GM18873 (cell line): ENCODE measurements at regions not wholly inside any gene's neighbourhood (a gene's known extent, or its start where the extent isn't known, plus 50 kb on each side); places are given as distances from the start of the nearest gene placed in this dataset.
A peak's percentile ranks its signal among the peaks of the same experiment; 100 is the strongest.

Experiments used
- ATAC-seq: cut with Tn5 transposase; IDR thresholded peaks from one replicate; pipeline ENCODE4 v1.9.1; 2021; ENCODE audit warnings: mild to moderate bottlenecking, moderate library complexity, moderate number of reproducible peaks; ENCODE audit not compliant: unreplicated experiment, low FRiP score

DNA sequence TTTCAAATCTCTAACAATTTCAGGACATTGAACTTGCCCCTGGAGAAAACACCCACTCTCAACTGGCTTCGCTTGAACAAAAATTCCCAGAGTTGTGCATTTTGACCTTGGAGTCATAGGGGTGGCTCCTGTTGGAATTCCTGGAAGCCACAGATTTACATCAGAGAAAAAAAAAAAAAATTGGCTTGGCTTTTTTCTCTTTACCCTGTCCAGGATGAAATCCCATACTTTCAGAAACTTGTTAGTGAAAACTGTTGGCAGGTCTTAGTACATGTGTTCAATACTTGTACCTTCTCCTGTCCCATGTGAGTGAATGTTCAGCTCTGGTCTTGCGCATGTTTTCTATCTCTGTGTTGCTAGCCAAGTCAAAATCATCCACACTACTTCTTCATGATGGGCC is 228.8 kb downstream of the TGFB2 start:
- no peak for ATAC-seq

DNA sequence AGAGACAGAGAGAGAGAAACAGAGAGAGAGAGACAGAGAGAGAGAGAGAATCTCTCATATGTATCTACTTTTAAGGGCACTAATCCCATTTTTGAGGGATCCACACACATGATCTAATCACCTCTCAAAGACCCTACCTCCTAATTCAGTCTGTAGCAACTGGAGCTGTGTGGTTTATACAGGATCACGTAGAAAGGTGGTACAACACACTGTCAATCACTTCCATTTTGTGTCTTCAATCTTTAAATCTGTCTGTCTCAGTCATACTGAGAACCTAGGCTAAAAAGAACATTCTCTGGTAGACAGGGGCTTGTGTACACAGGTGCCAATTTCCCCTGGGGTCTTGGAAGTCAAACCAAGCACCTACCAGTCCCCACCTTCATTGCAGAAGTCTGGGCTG is 229.9 kb downstream of the TGFB2 start:
- no peak for ATAC-seq

DNA sequence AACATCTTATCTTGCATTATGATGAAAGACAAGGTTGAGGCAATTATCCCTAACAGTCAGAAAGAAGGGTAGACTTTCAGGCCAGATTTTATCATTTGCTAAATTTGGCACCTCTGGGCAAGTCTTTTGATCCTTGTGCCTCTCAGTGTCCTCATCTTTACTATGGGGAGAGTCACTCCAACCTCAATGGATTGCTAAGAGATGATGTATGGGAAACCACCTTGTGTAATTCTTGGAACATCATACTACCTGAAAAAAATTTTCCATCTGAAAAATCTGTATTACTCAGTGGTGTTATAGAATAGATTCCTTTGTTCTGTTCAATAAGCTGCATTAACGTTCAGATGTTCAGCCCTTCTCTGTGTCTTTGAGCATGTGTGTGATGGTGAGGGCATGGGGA is 230.7 kb downstream of the TGFB2 start:
- ATAC-seq = no peak

DNA sequence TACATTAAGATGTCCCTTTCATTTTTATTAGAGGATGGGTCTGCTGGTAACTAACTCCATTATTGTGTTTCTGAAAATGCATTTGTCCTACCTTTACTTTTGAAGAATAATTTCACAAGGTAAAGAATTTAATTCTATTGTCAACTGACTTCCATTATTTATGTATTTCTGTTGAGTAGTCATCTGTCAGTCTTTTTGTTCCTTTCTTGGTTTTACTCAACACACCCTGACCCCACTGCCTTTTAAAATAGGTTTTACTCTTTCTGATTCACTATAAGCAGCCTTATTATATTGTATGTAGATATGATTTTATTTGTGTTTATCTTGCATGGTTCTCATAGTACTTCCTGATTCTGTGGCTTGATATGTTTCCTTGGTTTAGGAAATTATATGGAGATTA is 237.5 kb downstream of the TGFB2 start:
- ATAC-seq = no peak

DNA sequence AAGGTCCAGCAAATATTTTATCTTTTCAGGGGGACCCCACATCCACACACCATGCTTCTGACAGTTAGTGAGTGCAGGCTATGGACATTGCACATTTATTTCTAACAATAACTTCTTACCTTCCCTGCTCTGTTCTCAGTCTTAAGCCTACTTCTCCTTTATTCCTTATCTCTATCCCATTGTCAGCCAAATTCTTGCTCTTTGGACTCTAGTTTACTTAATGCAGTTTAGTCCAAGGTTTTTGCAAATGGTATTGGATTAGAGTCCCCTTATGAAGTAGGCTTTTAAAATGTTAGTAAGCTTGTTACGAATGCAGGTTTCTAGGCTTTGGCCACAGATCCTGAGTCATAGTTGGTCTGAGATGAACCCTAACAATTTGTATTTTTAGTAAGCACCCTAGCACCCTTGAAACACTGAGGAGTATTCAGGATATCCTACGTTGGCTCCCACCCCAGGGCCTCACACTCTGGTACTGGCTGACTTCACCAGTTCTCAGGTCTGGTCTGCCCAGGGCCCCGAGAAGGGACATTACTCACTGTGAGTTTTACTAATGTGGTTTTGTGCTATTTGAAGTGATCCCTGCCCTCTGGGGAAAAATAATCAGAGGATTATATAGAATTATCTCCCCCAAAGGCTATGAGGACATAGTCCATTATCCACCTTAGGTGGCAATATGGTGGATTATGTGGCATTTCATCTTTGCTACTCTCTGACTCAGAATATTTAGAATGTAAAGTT is 239.5 kb downstream of the TGFB2 start:
- no peak for ATAC-seq

DNA sequence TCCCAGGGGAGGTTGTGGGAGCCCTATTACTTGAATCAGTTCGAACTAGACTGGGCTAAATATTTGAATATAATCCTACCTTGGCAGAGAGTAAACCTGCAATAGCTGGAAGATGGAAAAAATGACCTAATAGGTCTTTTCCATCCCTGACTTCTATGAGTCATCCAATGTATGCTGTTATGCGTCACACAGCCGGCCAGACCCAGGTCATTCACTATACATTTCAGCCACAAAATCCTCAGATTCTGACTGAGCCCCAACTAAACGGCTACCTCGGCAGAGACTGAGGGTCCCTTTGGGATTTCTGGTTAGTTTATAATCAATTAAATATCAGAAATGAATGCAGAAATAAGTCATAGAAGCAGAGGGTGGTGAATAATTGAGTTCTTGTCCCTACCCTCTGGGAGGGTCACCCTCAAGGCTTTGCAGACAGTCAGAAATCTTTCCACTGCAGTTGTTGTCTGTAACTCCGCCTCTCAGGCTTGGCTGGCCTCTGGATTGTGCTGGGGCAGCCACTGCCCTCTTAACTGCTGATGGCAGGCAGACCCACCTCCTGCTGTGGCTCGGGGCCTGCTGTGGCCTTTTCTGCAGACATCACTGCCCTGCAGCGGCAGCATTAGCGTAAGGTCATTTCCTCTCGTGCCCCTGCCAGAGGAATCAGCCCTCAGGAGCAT is 240.5 kb downstream of the TGFB2 start:
- peak; percentile 74 for ATAC-seq

DNA sequence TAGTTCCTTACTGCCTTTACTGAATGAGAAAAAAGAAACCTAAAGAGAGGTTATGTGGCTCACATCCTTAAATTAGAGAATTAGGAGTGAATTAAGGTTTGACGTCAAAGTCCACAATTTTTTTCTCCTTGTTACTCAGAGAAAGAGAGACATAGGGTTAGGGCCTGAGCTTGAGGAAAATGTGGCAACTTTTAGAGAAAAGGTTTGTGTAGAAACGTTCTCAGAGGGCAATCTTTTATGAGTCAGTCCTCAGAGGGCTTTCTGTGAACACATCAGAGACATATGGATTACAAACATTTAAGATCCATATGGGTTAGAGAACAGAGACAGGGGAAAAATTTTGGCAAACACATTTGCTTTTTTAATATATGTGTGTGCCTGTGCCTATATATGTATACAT is 242.8 kb downstream of the TGFB2 start:
- no peak for ATAC-seq

DNA sequence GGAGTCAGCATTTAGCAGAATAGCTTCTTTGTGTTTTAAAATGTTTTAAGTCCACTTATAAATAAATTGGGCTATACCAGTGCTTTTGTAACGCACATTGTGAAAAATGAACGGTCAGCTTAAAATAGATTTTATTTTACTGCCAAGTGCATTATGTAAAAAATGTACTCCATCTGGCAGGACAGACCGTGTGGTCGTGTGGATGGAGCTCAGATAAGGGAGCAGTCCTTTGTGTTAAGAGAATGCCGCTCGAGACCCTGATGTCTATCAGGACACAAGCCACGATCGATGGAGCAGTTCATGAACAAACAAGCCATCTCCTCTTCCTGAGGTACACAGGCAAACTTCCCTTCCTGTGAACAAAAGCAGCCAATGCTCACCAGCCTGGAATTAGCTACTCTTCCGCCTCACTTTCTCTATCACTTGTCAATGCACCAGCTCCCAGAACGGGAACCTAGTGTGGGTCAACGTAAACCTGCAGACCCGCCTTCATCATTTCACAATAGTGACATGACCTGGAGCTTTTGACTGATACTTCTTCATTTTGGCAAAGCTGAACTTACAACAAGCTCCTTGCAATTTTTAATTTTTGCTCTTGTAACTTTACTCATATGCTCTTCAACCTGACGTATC is 243.5 kb downstream of the TGFB2 start:
- no peak for ATAC-seq

DNA sequence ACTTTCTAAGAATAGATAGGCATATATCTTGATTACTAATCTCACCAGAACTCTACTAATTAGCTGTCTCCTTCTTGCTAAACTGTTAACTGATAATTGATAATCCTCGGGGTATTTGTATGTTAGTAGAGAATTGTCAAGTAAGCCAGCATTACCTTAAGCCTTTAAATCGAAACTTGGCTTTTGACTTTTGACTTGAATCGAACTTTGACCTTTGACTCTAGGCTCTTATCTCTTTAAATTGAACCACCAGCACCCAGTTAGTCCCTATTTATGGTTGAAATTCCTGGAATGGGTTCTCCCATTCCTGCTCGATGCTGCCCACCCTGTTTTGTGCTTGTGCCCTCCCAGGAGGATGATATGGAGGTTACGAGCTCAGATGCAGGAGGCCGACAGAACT is 244.4 kb downstream of the TGFB2 start:
- ATAC-seq = no peak

DNA sequence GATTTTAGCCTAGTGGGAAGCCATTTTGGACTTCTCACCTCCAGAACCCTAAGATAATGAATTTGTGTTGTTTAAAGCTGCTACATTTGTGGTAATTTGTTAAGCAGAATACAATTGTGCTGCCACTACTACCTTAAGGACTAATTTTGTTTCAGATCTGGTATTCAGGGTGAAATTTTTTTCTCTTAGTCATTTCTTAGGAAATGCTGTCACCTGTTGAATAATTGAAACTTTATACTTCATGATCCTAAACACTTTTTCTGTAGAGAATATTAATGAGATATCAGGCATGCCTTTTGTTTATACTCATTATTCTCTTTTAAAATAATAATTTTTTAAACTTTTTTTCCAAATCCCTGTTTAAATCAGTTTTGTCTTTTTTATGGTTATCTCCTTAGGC is 246.8 kb downstream of the TGFB2 start:
- ATAC-seq = no peak

DNA sequence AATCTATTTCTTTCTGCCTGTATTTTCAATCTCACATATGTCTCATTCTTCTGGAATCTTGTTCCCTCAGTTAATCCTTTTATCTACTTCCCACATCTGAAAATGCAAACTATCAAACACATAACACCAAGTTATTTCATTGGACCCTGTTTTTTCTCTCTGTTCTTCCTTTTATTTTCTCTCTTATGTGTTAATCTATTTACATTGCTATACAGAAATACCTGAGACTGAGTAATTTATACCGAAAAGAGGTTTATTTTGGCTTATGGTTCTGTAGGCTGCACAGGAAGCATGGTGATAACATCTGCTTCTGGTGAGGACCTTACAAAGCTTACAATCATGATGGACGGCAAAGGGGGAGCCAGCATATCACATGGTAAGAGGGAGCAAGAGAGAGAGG is 247.6 kb downstream of the TGFB2 start:
- no peak for ATAC-seq

DNA sequence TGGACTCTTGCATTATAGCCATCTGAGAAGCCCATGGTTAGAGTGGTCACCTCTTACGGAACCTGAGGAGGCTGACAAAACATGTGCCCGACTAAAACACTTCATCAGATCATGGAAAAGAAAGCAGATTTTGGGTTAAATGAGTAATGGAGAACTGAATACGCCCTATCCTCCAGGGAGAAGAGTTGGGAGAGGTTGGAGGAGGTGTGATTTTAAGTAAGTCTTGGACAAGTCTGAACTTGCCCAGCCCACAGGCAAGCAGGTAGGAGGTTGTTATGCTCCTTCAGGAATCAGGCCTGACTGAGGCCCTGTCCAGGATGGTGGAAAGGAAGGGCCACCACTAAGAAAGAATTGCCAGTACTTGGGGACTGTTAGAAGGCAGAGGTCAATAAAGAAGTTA is 255.8 kb downstream of the TGFB2 start:
- no peak for ATAC-seq

DNA sequence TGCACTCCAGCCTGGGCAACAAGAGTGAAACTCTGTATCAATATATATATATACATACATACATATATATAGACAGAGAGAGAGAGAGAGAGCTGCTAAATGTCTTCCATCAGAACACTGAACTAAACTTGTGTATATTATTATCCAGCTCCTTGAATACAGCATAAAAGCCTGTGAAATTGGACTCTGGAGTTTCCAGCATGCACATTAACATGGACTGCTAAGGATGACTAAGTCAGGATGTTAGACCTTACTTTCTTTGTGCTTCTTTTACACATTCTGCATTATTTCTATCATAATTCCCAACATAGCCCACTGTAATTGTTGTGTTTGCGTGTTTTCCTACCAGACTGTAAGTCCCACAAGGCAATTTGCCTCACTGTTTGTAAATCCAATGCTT is 259.1 kb downstream of the TGFB2 start:
- ATAC-seq = no peak

DNA sequence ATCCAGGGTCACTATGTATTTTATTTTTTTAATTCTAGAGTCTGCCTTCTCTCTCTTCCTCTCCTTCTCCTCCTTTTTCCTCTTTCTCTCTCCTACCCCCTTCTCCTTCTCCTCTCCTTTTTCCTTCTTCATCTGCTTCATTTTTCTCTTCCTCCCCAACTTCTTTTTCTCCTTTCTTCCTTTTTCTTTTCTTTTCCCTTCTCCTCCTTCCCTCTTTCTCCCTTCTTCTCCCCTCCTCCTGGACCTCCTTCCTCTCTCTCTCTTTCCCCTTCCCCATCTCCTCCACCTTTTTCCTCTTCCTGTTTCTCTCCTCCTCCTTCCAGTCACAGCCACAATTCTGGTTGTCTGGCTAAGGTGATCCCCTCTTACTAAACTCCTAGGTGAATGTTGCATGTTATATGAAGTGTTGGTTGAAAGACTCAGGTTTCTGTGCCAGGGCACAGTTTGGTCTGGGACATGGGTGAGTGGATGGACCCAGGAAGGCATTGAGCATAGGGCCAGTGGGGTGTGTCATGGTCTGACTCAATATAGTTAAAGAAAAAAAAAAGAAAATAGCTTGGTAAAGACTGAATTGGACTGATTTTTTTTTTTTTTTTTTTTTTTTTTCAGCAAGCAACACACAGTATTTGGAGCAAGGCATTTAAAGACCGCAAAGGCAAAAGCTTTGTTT is 266.9 kb downstream of the TGFB2 start:
- ATAC-seq = no peak

DNA sequence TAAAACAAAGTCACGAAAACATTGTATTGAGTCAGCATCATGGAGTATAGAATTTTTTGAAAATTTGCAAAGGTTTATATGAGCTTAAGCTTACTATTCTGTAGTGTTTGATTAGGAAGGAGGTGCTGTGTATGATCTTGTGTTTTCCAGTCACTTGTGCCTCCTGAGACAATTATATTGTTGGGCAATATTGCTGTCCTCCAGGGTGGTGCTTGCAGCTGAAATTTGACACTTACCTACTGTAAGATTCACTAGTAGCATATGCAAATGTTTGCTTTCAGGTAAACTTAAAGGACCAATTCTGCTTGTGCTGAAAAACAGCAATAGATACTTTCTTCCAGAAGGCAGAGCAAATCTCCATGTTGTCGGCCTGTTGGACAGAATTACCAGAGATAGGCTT is 268.0 kb downstream of the TGFB2 start:
- ATAC-seq = no peak

DNA sequence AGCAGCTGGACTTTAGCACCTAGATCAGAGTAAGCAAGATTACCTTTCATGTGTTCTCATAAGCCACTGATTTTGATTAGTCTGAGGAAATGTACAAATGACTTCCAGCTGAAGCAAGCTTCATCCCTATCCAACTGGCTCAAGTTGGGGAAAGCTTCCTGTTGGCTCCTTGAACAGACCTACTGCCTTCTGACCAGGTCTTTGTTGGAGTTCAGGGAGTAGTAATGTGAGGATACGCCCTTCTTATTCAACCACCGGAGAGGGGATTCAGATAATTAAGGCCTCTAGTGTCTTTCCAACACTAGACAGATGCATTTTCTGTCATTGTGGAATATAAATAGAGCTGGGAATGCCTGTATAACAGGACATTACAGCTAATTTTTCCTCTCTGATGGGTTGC is 268.9 kb downstream of the TGFB2 start:
- no peak for ATAC-seq

DNA sequence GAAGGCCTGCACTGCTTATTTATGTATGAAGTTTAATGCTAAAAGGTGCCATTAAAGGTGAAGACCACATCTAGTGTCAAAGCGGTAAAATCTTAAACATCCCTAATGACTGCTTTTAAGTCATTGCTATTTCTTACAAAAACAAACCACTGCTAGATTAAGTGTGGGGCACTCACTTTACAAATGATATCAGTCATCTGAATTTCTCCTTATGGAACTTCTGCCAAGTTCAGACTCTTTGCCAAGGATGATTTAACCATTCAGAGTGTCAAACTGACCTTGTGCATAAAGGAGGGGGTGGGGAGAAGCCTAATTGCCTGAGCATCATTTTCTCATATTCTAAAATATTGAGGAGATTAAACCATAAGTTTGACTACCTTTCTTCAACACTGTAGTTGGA is 271.5 kb downstream of the TGFB2 start:
- ATAC-seq = no peak

DNA sequence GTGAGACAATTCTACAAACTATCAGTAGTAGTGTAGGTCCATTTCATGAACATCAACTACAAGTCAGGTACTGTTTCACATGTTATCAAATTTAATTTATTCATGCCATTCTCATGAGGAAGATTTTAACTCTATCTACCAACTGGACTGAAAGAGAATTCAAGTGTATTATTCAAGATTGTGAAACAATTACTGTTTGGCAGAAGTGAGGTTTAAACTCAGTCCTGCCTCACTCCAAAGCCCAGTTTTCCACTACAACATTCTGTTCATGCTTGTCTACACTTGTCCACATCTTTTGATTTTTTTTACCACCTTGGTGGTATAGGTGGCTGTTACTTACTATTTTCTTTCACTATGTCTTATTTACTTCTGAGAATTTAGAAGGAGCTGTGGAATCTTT is 272.9 kb downstream of the TGFB2 start:
- no peak for ATAC-seq

DNA sequence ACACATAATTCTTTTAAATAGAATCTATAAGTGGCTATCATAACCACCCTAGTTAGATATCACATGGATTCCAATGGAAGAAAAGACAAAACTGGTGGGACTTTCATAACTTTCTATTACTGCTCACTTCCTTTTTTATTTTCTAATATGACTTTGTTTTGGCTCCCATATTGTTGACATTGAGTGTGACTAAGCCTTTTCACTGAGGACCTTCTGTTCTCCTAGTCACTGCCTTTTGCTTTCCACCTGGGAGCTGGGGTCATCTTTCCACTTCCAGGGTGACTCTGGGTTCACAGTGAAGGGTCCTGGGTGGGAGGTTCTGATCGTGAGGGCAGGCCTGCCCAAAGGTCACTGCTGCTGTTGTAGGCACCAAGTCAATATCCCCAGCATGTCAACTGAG is 275.8 kb downstream of the TGFB2 start:
- ATAC-seq = no peak

DNA sequence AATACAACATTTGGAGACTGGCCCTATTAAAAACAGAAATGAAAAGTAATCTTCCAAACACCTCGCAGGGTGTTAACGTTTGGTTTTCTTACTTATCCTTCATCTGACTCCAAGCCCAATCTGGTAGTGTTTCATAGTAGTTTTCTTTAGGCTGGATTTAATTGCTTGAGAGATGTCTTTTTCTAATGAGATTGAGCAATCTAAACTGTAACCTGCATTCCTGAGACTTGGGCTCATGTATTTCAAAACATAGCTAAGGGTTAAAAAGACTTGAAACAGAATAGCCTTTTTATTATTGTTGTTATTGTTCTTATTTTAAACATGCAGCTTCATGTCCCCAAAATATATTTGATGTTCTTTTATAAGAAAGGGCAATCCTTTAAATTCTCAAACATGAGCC is 278.9 kb downstream of the TGFB2 start:
- no peak for ATAC-seq

DNA sequence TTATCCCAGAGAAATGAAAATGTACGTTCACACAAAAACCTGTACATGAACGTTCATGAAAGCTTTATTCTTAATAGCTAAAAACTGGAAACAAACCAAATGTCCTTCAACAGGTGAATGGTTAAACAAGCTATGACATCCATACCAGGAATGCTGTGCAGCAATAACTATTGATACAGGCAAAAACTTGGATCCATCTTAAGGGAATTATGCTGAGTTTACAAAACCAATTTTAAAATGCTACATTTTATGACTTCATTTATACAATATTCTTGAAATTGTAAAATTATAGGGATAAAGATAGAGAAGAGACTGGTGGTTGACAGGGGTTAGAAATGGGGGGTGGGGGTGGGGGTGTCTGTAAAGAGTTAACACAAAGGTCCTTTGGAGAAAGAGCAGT is 280.3 kb downstream of the TGFB2 start:
- ATAC-seq = no peak
